ENCODE measurements at regions not wholly inside any gene's neighbourhood (a gene's known extent, or its start where the extent isn't known, plus 50 kb on each side); places are given as distances from the start of the nearest gene placed in this dataset.

GRCh38 chr9:88653406-88653805 is 118.4 kb downstream of the NXNL2 start:
- Histone ChIP-seq H3K9me3 (ENCODE audit: control insufficient read depth in 4 of 4, low read length in 3 of 4) (no peaks in the 10 kb centered on the region), H3K27me3 (ENCODE audit: control insufficient read depth in 4 of 4, insufficient read depth in 4 of 4, low read length in 3 of 4) (peaks cover 0 to 3% (median 0%) of the 10 kb centered on the region in 4 donors), H3K27ac (ENCODE audit: low read depth in 1 of 2, low read length in 2 of 2) (no peak overlapping the region), H3K36me3 (ENCODE audit: control insufficient read depth in 4 of 4, insufficient read depth in 3 of 4, low read depth in 1 of 4, low read length in 3 of 4) (no peaks in the 10 kb centered on the region), H3K4me3 (ENCODE audit: low read depth in 1 of 3, low read length in 3 of 3) (no peak overlapping the region), H3K9ac (ENCODE audit: low read depth in 1 of 2, low read length in 2 of 2) (no peak overlapping the region), H3K4me1 (ENCODE audit: control insufficient read depth in 4 of 4, insufficient read depth in 4 of 4, low read length in 3 of 4) (no peaks in the 10 kb centered on the region)
- TF ChIP-seq RAD21 (IDR thresholded peaks at IDR 0.05) (no peak), REST (IDR thresholded peaks at IDR 0.05) (no peak), EGR1 (IDR thresholded peaks at IDR 0.05; ENCODE audit: low read depth in 2 of 2) (no peak), FOXA2 (IDR thresholded peaks at IDR 0.05) (no peak), ZBTB33 (IDR thresholded peaks at IDR 0.05) (no peak), RXRA (IDR thresholded peaks at IDR 0.05) (no peak), JUND (IDR thresholded peaks at IDR 0.05) (no peak), HNF4G (IDR thresholded peaks at IDR 0.05) (no peak), GABPA (IDR thresholded peaks at IDR 0.05 in 1 of 2, conservative IDR thresholded peaks at IDR 0.05 in 1 of 2) (no peak)
- no peak for DNase-seq (ENCODE audit: low spot score)
- WGBS, result 50% methylated on average over 2 of the region's 2 CpGs

- 86% methylated on average over 3 of the region's 3 CpGs for WGBS
- H3K4me3 ChIP-seq (ENCODE audit: low read depth in 1 of 3, low read length in 3 of 3), result no peak overlapping the region
- H3K27me3 ChIP-seq (ENCODE audit: control insufficient read depth in 4 of 4, insufficient read depth in 4 of 4, low read length in 3 of 4), result peaks cover 0 to 3% (median 0%) of the 10 kb centered on the region in 4 donors
- DNase-seq (ENCODE audit: low spot score), result no peak
- H3K9ac ChIP-seq (ENCODE audit: low read depth in 1 of 2, low read length in 2 of 2), result no peak overlapping the region
- no peak for TF ChIP-seq MAX (IDR thresholded peaks at IDR 0.05)
- no peak for TF ChIP-seq FOXA1 (IDR thresholded peaks at IDR 0.05)
- TF ChIP-seq HNF4G (IDR thresholded peaks at IDR 0.05), result no peak
- TF ChIP-seq ZBTB33 (IDR thresholded peaks at IDR 0.05), result no peak
- no peak for TF ChIP-seq SP1 (IDR thresholded peaks at IDR 0.05)
- no peak for TF ChIP-seq EGR1 (IDR thresholded peaks at IDR 0.05; ENCODE audit: low read depth in 2 of 2)
- TF ChIP-seq CTCF (IDR thresholded peaks at IDR 0.05; ENCODE audit: low read depth, low read length, missing input control), result no peak
- TF ChIP-seq GABPA (IDR thresholded peaks at IDR 0.05 in 1 of 2, conservative IDR thresholded peaks at IDR 0.05 in 1 of 2), result no peak
- TF ChIP-seq HNF4A (conservative IDR thresholded peaks at IDR 0.05), result no peak
- TF ChIP-seq JUND (IDR thresholded peaks at IDR 0.05), result no peak
- no peak for TF ChIP-seq RAD21 (IDR thresholded peaks at IDR 0.05)
- TF ChIP-seq NR2F2 (IDR thresholded peaks at IDR 0.05), result no peak
- no peak for TF ChIP-seq RXRA (IDR thresholded peaks at IDR 0.05)
- no peak for TF ChIP-seq REST (IDR thresholded peaks at IDR 0.05)
- TF ChIP-seq TAF1 (conservative IDR thresholded peaks at IDR 0.05), result no peak
- TF ChIP-seq FOXA2 (IDR thresholded peaks at IDR 0.05), result no peak
- no peaks in the 10 kb centered on the region for H3K9me3 ChIP-seq (ENCODE audit: control insufficient read depth in 4 of 4, low read length in 3 of 4)
- no peaks in the 10 kb centered on the region for H3K4me1 ChIP-seq (ENCODE audit: control insufficient read depth in 4 of 4, insufficient read depth in 4 of 4, low read length in 3 of 4)
- no peaks in the 10 kb centered on the region for H3K36me3 ChIP-seq (ENCODE audit: control insufficient read depth in 4 of 4, insufficient read depth in 3 of 4, low read depth in 1 of 4, low read length in 3 of 4)
- no peak overlapping the region for H3K27ac ChIP-seq (ENCODE audit: low read depth in 1 of 2, low read length in 2 of 2)
Observed at GRCh38 chr9:88653911-88654310, 118.9 kb downstream of the NXNL2 start.

Data from liver (tissue), 8 donors.